ENCODE measurements at regions not wholly inside any gene's neighbourhood (a gene's known extent, or its start where the extent isn't known, plus 50 kb on each side); places are given as distances from the start of the nearest gene placed in this dataset.

- TF ChIP-seq, protein P1, sequence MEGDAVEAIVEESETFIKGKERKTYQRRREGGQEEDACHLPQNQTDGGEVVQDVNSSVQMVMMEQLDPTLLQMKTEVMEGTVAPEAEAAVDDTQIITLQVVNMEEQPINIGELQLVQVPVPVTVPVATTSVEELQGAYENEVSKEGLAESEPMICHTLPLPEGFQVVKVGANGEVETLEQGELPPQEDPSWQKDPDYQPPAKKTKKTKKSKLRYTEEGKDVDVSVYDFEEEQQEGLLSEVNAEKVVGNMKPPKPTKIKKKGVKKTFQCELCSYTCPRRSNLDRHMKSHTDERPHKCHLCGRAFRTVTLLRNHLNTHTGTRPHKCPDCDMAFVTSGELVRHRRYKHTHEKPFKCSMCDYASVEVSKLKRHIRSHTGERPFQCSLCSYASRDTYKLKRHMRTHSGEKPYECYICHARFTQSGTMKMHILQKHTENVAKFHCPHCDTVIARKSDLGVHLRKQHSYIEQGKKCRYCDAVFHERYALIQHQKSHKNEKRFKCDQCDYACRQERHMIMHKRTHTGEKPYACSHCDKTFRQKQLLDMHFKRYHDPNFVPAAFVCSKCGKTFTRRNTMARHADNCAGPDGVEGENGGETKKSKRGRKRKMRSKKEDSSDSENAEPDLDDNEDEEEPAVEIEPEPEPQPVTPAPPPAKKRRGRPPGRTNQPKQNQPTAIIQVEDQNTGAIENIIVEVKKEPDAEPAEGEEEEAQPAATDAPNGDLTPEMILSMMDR (IDR thresholded peaks at IDR 0.05; ENCODE audit: low read depth, low read length), result no peak
- Histone ChIP-seq H3K36me3 (no peaks in the 10 kb centered on the region), H3K27me3 (ENCODE audit: insufficient read depth, low read depth, severe bottlenecking) (no peaks in the 10 kb centered on the region), H3K9me3 (ENCODE audit: severe bottlenecking) (peaks cover 5% of the 10 kb centered on the region), H3K27ac (no peak overlapping the region), H3K4me3 (ENCODE audit: low read depth, low read length) (no peak overlapping the region)
- no peak for DNase-seq
Measured at GRCh38 chr10:83250396-83250795, 888.9 kb upstream of the GHITM start.

DNA sequence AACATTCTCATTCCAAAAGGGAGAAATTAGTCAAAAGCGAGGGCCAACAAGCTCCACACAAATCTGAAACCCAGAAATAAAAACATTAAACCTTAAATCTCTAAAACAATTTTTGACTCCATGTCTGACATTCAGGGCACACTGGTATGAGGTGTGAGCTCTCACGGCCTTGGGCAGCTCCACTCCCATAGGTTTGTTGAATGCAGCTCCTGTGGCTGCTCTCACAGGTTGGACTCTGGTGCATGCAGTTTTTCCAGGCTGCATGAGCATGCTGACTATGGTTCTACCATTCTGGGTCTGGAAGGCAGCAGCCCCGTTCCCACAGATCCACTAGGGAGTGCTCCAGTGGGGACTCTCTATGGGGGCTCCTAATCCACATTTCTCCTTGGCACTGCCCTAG, 887.1 kb upstream of the GHITM start:
- Histone ChIP-seq H3K9me3 (ENCODE audit: severe bottlenecking) (peaks cover 5% of the 10 kb centered on the region), H3K4me3 (ENCODE audit: low read depth, low read length) (no peak overlapping the region), H3K36me3 (no peaks in the 10 kb centered on the region), H3K27ac (no peak overlapping the region), H3K27me3 (ENCODE audit: insufficient read depth, low read depth, severe bottlenecking) (no peaks in the 10 kb centered on the region)
- no peak for DNase-seq
- TF ChIP-seq, protein P1 (IDR thresholded peaks at IDR 0.05; ENCODE audit: low read depth, low read length), result no peak

- no peak overlapping the region for H3K27ac ChIP-seq
- H3K36me3 ChIP-seq, result no peaks in the 10 kb centered on the region
- no peak for DNase-seq
- no peaks in the 10 kb centered on the region for H3K27me3 ChIP-seq (ENCODE audit: insufficient read depth, low read depth, severe bottlenecking)
- H3K4me3 ChIP-seq (ENCODE audit: low read depth, low read length), result no peak overlapping the region
- TF ChIP-seq, protein P1 (IDR thresholded peaks at IDR 0.05; ENCODE audit: low read depth, low read length), result no peak
- peaks cover 5% of the 10 kb centered on the region for H3K9me3 ChIP-seq (ENCODE audit: severe bottlenecking)
Measured at GRCh38 chr10:83252596-83252995, 886.7 kb upstream of the GHITM start.

DNA sequence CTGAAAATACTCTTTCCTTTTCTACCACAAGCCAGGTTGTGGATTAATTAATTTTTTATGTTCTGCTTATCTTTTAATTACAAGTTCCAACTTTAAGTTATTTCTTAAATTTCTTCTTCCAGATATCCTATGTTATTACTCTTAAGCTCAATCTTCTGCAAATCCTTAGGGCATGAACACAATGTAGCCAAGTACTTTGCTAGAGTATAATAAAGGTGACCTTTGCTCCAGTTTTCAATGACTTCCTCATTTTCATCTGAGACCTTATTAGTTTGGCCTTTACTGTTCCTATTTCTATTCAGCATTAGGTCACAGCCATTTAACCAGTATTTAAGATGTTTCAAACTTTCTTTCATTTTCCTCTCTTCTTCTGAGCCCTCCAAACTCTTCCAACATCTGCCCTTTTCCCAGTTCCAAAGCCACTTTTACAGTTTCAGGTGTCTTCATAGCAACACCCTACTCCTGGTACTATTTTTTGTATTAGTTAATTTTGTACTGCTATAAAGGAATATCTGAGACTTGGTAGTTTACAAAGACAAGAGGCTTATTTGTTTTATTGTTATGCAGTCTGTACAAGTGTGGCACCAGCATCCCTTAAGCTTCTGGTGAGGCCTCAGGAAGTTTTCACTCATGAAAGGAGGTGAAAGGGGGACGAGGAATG, 886.2 kb upstream of the GHITM start:
- H3K36me3 ChIP-seq, result no peaks in the 10 kb centered on the region
- no peak overlapping the region for H3K4me3 ChIP-seq (ENCODE audit: low read depth, low read length)
- H3K9me3 ChIP-seq (ENCODE audit: severe bottlenecking), result peaks cover 5% of the 10 kb centered on the region
- TF ChIP-seq, protein P1 (IDR thresholded peaks at IDR 0.05; ENCODE audit: low read depth, low read length), result no peak
- no peaks in the 10 kb centered on the region for H3K27me3 ChIP-seq (ENCODE audit: insufficient read depth, low read depth, severe bottlenecking)
- no peak for DNase-seq
- no peak overlapping the region for H3K27ac ChIP-seq

GRCh38 chr10:83254698-83255097, 884.6 kb upstream of the GHITM start:
- Histone ChIP-seq H3K36me3 (no peaks in the 10 kb centered on the region), H3K4me3 (ENCODE audit: low read depth, low read length) (no peak overlapping the region), H3K27ac (no peak overlapping the region), H3K9me3 (ENCODE audit: severe bottlenecking) (peaks cover 5% of the 10 kb centered on the region), H3K27me3 (ENCODE audit: insufficient read depth, low read depth, severe bottlenecking) (no peaks in the 10 kb centered on the region)
- TF ChIP-seq, protein P1 (IDR thresholded peaks at IDR 0.05; ENCODE audit: low read depth, low read length), result no peak
- no peak for DNase-seq

DNA sequence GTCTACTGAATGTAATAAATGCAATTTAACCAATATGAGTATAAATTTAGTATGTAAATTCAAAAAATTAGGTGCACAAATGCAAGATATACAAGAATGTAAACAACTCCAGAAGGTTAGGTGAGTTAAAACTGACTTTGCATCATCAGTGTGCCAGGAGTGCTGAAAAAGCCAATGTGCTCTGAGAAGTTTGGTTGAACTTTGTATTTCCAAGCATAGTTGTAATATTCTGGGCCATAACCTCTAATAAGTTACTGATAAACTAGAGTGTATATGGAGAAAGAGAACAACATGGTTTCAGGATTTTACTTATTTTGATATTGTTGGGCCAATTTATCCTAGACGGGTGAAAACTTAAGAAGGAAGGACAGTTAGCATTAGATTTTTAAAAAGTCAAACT, 876.9 kb upstream of the GHITM start:
- TF ChIP-seq, protein P1 (IDR thresholded peaks at IDR 0.05; ENCODE audit: low read depth, low read length), result no peak
- Histone ChIP-seq H3K27ac (no peak overlapping the region), H3K27me3 (ENCODE audit: insufficient read depth, low read depth, severe bottlenecking) (no peaks in the 10 kb centered on the region), H3K36me3 (no peaks in the 10 kb centered on the region), H3K9me3 (ENCODE audit: severe bottlenecking) (no peaks in the 10 kb centered on the region), H3K4me3 (ENCODE audit: low read depth, low read length) (no peak overlapping the region)
- no peak for DNase-seq
